AG09309 (cell line): ENCODE measurements at regions not wholly inside any gene's neighbourhood (a gene's known extent, or its start where the extent isn't known, plus 50 kb on each side); places are given as distances from the start of the nearest gene placed in this dataset.
"Not testable (repeated sequence)": the region's sequence is repeated elsewhere in the genome, so short reads cannot be mapped to it uniquely, and the experiment has no call there.

Experiments used
- DNase-seq: peaks from one replicate; pipeline ENCODE4 v3.0.0-alpha.2; 2010; ENCODE audit warnings: low read depth
- H3K4me3 ChIP-seq: 2 replicates; pipeline ENCODE4 v1.5.1; 2011; ENCODE audit warnings: mild to moderate bottlenecking, low read depth, low read length, moderate library complexity; ENCODE audit not compliant: control insufficient read depth
- TF ChIP-seq, protein P1 (sequence below): IDR thresholded peaks from 2 replicates; pipeline ENCODE4 v1.5.1; 2011; ENCODE audit warnings: mild to moderate bottlenecking, low read depth, low read length, inconsistent platforms; ENCODE audit not compliant: insufficient read depth, control insufficient read depth; ENCODE audit errors: missing control alignments

- no peak for DNase-seq
- TF ChIP-seq, protein P1, sequence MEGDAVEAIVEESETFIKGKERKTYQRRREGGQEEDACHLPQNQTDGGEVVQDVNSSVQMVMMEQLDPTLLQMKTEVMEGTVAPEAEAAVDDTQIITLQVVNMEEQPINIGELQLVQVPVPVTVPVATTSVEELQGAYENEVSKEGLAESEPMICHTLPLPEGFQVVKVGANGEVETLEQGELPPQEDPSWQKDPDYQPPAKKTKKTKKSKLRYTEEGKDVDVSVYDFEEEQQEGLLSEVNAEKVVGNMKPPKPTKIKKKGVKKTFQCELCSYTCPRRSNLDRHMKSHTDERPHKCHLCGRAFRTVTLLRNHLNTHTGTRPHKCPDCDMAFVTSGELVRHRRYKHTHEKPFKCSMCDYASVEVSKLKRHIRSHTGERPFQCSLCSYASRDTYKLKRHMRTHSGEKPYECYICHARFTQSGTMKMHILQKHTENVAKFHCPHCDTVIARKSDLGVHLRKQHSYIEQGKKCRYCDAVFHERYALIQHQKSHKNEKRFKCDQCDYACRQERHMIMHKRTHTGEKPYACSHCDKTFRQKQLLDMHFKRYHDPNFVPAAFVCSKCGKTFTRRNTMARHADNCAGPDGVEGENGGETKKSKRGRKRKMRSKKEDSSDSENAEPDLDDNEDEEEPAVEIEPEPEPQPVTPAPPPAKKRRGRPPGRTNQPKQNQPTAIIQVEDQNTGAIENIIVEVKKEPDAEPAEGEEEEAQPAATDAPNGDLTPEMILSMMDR = no peak
- no peak overlapping the region for H3K4me3 ChIP-seq
Observed at GRCh38 chr9:113677057-113677456, 199.1 kb upstream of the ZNF618 start.

DNA sequence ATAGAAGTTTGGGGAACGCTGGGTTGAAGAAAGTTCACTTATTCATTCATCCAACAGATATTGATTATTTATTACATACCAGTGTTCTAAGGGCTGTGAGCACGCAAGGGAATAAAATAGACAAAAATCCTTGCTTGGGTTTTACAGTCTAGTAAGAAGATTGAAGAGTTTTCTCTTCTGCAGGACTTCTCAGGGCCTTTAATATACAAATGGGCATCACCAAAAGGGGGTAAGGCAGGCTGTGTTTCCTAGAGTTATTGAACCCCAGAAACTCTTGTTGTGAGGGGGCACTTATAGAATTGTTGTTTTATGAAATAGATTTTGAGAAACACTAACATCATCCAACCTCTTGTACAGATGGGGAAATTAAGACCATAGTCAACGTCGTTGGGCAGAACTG lies 198.5 kb upstream of the ZNF618 start:
- H3K4me3 ChIP-seq = no peak overlapping the region
- TF ChIP-seq, protein P1 = no peak
- no peak for DNase-seq

GRCh38 chr9:113678119-113678858 lies 197.8 kb upstream of the ZNF618 start:
- TF ChIP-seq, protein P1 = no peak
- H3K4me3 ChIP-seq = no peak overlapping the region
- DNase-seq = no peak

- TF ChIP-seq, protein P1 = no peak
- no peak overlapping the region for H3K4me3 ChIP-seq
Observed at GRCh38 chr9:113678859-113679256, 197.3 kb upstream of the ZNF618 start.

DNA sequence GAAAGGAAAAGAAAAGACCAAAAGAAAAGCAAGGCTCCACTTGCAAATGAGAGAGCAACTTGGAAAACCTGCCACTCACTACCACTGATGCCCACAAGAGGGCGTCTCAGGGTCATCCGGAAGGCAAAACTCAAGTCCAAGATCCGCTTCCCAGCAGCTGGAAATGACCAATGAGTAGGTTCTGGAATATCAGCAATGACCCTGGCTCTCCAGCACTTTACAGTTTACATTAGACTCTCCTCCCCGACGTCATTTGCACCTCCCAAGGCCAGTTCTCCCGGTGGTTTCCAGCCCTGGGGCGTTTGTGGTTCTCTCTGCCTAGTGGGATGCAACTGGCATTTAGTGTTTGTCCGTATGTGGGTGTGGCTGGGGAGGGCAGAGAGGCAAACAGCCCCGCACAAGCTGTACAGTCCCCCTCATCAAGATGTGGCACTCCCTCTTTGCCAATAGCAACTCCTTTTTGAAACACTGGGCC lies 193.8 kb upstream of the ZNF618 start:
- TF ChIP-seq, protein P1 = peak; percentile 90
- DNase-seq = no peak
- H3K4me3 ChIP-seq = no peak overlapping the region

More at GRCh38 chr9:113678859-113679256, 197.3 kb upstream of the ZNF618 start:
- DNase-seq = no peak

- not testable (repeated sequence) for DNase-seq, H3K4me3 ChIP-seq
Observed at GRCh38 chr9:113685636-113686035, 190.5 kb upstream of the ZNF618 start.

DNA sequence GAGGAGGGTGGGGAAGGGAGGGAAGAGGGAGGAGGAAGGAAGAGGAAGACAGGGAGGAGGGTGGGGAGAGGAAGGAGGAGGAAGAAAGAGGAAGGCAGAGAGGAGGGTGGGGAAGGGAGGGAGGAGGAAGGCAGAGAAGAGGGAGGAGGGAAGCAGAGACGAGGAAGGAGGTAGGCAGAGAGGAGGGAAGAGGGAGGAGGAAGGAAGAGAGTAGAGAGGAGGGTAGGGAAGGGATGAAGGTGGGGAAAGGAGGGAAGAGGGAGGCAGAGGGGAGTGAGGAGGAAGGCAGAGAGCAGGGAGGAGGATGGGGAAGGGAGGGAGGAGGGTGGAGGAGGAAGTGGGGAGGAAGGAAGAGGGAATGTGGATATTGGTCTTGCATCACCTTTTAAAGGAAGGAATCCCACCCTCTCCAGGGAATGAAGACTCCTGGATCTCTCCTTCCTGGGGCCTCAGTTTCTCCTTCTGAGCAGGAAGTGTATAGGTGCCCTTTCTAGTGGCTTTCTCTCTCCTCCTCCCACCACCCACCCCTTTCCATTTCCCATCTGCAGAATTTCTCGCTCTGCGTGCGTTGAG lies 188.9 kb upstream of the ZNF618 start:
- no peak overlapping the region for H3K4me3 ChIP-seq
- TF ChIP-seq, protein P1 = no peak
- DNase-seq = no peak
